ENCODE measurements at regions not wholly inside any gene's neighbourhood (a gene's known extent, or its start where the extent isn't known, plus 50 kb on each side); places are given as distances from the start of the nearest gene placed in this dataset.
A peak's percentile ranks its signal among the peaks of the same experiment; 100 is the strongest.

DNA sequence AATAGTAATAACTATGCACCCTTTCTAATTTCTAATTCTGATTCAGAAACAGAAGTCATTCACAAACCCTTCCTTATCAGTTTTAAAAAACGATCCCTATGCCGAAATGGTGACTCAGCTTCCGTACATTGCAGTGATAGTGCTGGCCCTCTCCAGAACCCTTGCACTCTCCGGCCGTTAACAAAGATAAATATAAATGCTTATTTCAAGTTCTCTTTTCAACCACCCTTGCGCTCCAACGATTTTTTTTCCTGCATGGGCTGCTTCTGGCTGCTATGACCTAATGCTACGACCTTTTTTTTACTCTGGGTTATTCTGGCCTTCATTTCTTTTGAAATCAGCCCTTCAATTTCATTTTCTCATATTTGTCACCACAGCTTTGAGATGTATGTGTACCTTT, 646.2 kb downstream of the NTRK3 start:
- TF ChIP-seq, protein P1, sequence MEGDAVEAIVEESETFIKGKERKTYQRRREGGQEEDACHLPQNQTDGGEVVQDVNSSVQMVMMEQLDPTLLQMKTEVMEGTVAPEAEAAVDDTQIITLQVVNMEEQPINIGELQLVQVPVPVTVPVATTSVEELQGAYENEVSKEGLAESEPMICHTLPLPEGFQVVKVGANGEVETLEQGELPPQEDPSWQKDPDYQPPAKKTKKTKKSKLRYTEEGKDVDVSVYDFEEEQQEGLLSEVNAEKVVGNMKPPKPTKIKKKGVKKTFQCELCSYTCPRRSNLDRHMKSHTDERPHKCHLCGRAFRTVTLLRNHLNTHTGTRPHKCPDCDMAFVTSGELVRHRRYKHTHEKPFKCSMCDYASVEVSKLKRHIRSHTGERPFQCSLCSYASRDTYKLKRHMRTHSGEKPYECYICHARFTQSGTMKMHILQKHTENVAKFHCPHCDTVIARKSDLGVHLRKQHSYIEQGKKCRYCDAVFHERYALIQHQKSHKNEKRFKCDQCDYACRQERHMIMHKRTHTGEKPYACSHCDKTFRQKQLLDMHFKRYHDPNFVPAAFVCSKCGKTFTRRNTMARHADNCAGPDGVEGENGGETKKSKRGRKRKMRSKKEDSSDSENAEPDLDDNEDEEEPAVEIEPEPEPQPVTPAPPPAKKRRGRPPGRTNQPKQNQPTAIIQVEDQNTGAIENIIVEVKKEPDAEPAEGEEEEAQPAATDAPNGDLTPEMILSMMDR (IDR thresholded peaks at IDR 0.05; ENCODE audit: insufficient read depth, low read length, severe bottlenecking): no peak
- Histone ChIP-seq H3K27me3 (ENCODE audit: control insufficient read depth, insufficient read depth, low read length) (no peaks in the 10 kb centered on the region), H3K36me3 (ENCODE audit: control insufficient read depth, insufficient read depth, low read length) (no peaks in the 10 kb centered on the region), H3K4me3 (ENCODE audit: low read depth, low read length) (no peak overlapping the region)
- DNase-seq (ENCODE audit: low read depth) (no peak), FAIRE-seq (no peak)

DNA sequence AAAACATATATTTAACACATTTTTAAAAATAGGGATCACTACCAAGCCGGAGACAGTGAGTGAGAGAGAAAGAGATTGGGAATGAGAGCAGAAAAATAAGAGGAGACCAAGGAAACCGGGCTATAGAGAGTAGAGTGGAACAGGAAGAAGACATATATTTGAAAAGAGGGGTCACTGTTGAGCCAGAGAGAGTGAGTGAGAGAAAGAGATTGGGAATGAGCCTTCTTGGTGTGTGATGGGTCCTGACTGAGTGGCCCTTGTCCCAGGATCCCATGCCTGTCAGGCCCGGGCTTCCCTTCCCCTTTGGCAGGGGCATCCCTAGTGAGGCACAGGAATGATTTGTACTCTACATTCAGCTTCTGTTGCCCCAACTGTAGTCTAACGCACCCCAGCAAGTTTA, 646.6 kb downstream of the NTRK3 start:
- FAIRE-seq: no peak
- H3K4me3 ChIP-seq (ENCODE audit: low read depth, low read length): no peak overlapping the region
- H3K27me3 ChIP-seq (ENCODE audit: control insufficient read depth, insufficient read depth, low read length): no peaks in the 10 kb centered on the region
- no peak for DNase-seq (ENCODE audit: low read depth)
- TF ChIP-seq, protein P1 (IDR thresholded peaks at IDR 0.05; ENCODE audit: insufficient read depth, low read length, severe bottlenecking): no peak
- H3K36me3 ChIP-seq (ENCODE audit: control insufficient read depth, insufficient read depth, low read length): no peaks in the 10 kb centered on the region

DNA sequence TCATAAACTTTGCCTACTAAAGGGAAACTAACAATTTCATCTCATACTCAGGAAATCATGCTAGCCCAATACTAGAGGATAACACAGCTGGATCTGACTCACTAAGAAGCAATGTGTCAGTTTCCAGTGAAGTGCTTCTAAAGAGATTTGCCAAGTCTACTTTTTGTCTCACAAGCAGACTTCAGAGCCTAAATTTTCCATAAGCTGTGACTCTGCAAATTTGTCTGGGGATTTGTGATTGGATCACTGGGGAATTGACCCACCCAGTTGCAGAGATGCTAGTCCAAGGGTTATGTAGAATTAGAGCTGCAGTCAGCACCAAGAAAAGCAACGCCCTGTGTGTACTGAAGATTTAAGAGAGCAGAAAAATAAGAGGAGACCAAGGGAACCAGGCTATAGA, 647.1 kb downstream of the NTRK3 start:
- DNase-seq (ENCODE audit: low read depth) (peak; percentile 2), FAIRE-seq (no peak)

DNA sequence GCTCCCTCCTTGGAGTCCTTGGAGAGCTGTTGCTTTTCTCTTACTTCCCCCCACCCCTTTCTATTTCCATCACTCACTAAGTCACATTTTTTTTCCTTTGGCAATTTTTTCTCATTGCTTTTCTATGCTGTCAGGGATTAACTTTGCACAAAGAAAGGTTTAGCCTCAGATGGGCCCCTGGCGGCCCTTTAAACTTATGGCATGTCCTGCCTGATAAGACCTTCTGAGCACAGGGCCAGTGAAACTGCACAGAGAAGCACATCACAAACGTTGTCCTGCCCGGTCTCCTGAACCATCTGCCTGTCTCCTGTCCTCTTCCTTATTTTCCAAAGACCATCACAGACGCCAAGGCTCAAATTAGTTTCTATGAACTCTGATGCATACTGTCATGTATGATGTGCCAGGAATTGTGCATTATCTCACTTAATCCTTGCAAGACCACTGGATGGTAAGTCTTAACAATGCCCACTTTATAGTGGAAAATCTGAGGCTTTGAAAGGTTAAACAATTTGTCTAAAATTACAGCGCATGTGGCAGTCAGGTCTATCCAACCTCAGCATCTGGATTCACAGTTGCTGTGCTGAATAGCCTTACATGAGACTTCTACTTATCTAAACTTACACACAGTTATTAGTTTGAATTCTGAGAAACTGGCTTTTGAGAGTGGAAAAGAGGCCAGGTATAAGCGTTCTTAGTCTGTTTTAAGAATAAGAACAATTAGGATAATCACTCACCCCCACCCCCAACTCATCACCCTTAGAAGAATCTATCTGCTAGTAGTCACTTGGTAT, 648.1 kb downstream of the NTRK3 start:
- Histone ChIP-seq H3K4me3 (ENCODE audit: low read depth, low read length) (no peak overlapping the region), H3K36me3 (ENCODE audit: control insufficient read depth, insufficient read depth, low read length) (no peaks in the 10 kb centered on the region), H3K27me3 (ENCODE audit: control insufficient read depth, insufficient read depth, low read length) (no peaks in the 10 kb centered on the region)
- TF ChIP-seq, protein P1 (IDR thresholded peaks at IDR 0.05; ENCODE audit: insufficient read depth, low read length, severe bottlenecking): no peak
- FAIRE-seq: no peak
- no peak for DNase-seq (ENCODE audit: low read depth)

More for the DNA sequence above, 647.1 kb downstream of the NTRK3 start:
- H3K4me3 ChIP-seq (ENCODE audit: low read depth, low read length): no peak overlapping the region
- H3K36me3 ChIP-seq (ENCODE audit: control insufficient read depth, insufficient read depth, low read length): no peaks in the 10 kb centered on the region
- TF ChIP-seq, protein P1 (IDR thresholded peaks at IDR 0.05; ENCODE audit: insufficient read depth, low read length, severe bottlenecking): no peak
- no peaks in the 10 kb centered on the region for H3K27me3 ChIP-seq (ENCODE audit: control insufficient read depth, insufficient read depth, low read length)

DNA sequence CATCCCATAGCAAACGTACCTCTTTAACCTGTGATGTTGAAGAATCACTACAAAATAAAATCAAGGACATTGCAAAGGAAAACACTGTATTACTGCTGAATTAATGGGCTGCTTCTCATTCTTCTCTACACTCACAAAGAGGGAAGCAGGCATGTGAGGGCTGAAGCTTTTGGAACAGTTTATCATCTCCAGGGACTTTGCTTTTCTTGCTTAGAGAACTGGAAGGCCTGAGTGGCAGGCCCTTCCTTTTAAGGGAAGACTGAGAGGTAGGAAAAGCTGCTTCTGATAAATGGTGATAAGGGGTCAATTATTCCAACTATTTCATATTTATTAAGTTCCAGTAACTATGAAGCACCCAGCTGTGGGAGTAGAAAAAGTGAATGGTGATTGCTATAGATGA, 649.6 kb downstream of the NTRK3 start:
- DNase-seq (ENCODE audit: low read depth) (no peak), FAIRE-seq (no peak)
- H3K27me3 ChIP-seq (ENCODE audit: control insufficient read depth, insufficient read depth, low read length): no peaks in the 10 kb centered on the region
- TF ChIP-seq, protein P1 (IDR thresholded peaks at IDR 0.05; ENCODE audit: insufficient read depth, low read length, severe bottlenecking): no peak
- H3K4me3 ChIP-seq (ENCODE audit: low read depth, low read length): no peak overlapping the region
- no peaks in the 10 kb centered on the region for H3K36me3 ChIP-seq (ENCODE audit: control insufficient read depth, insufficient read depth, low read length)

Data from bronchial epithelial cell (primary cell).